NCI-H446 treated with DMSO at 0.1 percent for 48 hours (cell line): ENCODE measurements at regions not wholly inside any gene's neighbourhood (a gene's known extent, or its start where the extent isn't known, plus 50 kb on each side); places are given as distances from the start of the nearest gene placed in this dataset.

Experiments
- DNase-seq: peaks from one replicate; lab custom pipeline; 2025; lab: John Stamatoyannopoulos, UW

- no peak for DNase-seq
Observed at GRCh38 chr18:28831908-28832307, 655.0 kb upstream of the CDH2 start.

- no peak for DNase-seq
Observed at GRCh38 chr18:28831476-28831875, 654.5 kb upstream of the CDH2 start.

- no peak for DNase-seq
Observed at GRCh38 chr18:28826107-28826506, 649.2 kb upstream of the CDH2 start.

GRCh38 chr18:28824183-28824574 lies 647.2 kb upstream of the CDH2 start:
- DNase-seq = no peak

GRCh38 chr18:28823506-28824182 lies 646.7 kb upstream of the CDH2 start:
- DNase-seq = no peak

- no peak for DNase-seq
Observed at GRCh38 chr18:28820353-28820752, 643.4 kb upstream of the CDH2 start.

- DNase-seq = no peak
Observed at GRCh38 chr18:28816155-28816554, 639.2 kb upstream of the CDH2 start.

GRCh38 chr18:28814365-28814764 lies 637.4 kb upstream of the CDH2 start:
- no peak for DNase-seq

GRCh38 chr18:28808373-28808772 lies 631.4 kb upstream of the CDH2 start:
- DNase-seq = no peak

GRCh38 chr18:28805491-28805890 lies 628.6 kb upstream of the CDH2 start:
- no peak for DNase-seq

- no peak for DNase-seq
Observed at GRCh38 chr18:28804512-28805202, 627.7 kb upstream of the CDH2 start.

- DNase-seq = no peak
Observed at GRCh38 chr18:28802546-28802945, 625.6 kb upstream of the CDH2 start.

GRCh38 chr18:28801876-28802275 lies 624.9 kb upstream of the CDH2 start:
- DNase-seq = no peak

GRCh38 chr18:28794459-28795245 lies 617.7 kb upstream of the CDH2 start:
- no peak for DNase-seq

GRCh38 chr18:28793901-28794300 lies 617.0 kb upstream of the CDH2 start:
- no peak for DNase-seq

- no peak for DNase-seq
Observed at GRCh38 chr18:28792404-28793086, 615.6 kb upstream of the CDH2 start.

- no peak for DNase-seq
Observed at GRCh38 chr18:28791101-28791500, 614.2 kb upstream of the CDH2 start.

- no peak for DNase-seq
Observed at GRCh38 chr18:28789502-28789901, 612.6 kb upstream of the CDH2 start.

GRCh38 chr18:28786926-28787325 lies 610.0 kb upstream of the CDH2 start:
- DNase-seq = no peak

- DNase-seq = no peak
Observed at GRCh38 chr18:28781616-28782362, 604.9 kb upstream of the CDH2 start.

- DNase-seq = no peak
Observed at GRCh38 chr18:28778706-28779105, 601.8 kb upstream of the CDH2 start.

GRCh38 chr18:28777756-28778155 lies 600.8 kb upstream of the CDH2 start:
- no peak for DNase-seq
